22Rv1 (cell line): ENCODE measurements at regions not wholly inside any gene's neighbourhood (a gene's known extent, or its start where the extent isn't known, plus 50 kb on each side); places are given as distances from the start of the nearest gene placed in this dataset.
"Not testable (repeated sequence)": the region's sequence is repeated elsewhere in the genome, so short reads cannot be mapped to it uniquely, and the experiment has no call there.

Source experiments
- H3K27ac ChIP-seq: fragments of 450-650 bp; 2 replicates; pipeline ENCODE4 v1.5.1; 2017
- CTCF ChIP-seq: fragments of 450-650 bp; IDR thresholded peaks from 2 replicates; pipeline ENCODE4 v1.5.1; 2017; ENCODE audit warnings: mild to moderate bottlenecking
- ZFX ChIP-seq: fragments of 450-650 bp; IDR thresholded peaks from 2 replicates; pipeline ENCODE4 v1.6.1; 2017; ENCODE audit warnings: antibody characterized with exemption, borderline replicate concordance

GRCh38 chr21:28568692-28569091 is 424.0 kb downstream of the LTN1 start:
- TF ChIP-seq CTCF (no peak), ZFX (no peak)
- H3K27ac ChIP-seq = no peak overlapping the region

- H3K27ac ChIP-seq = not testable (repeated sequence)
Measured at GRCh38 chr21:28563933-28564332, 428.7 kb downstream of the LTN1 start.

GRCh38 chr21:28561772-28562171 is 430.9 kb downstream of the LTN1 start:
- H3K27ac ChIP-seq = no peak overlapping the region
- no peak for TF ChIP-seq ZFX
- no peak for TF ChIP-seq CTCF

GRCh38 chr21:28554660-28555475 is 437.8 kb downstream of the LTN1 start:
- no peak overlapping the region for H3K27ac ChIP-seq
- TF ChIP-seq CTCF (no peak), ZFX (no peak)

- H3K27ac ChIP-seq = peak overlapping the region; percentile 60
- TF ChIP-seq CTCF = no peak
Measured at GRCh38 chr21:28550057-28550825, 442.4 kb downstream of the LTN1 start.

GRCh38 chr21:28548291-28548690 is 444.4 kb downstream of the LTN1 start:
- TF ChIP-seq CTCF (no peak), ZFX (no peak)

GRCh38 chr21:28547766-28548165 is 444.9 kb downstream of the LTN1 start:
- TF ChIP-seq ZFX (no peak), CTCF (no peak)
- H3K27ac ChIP-seq = no peak overlapping the region

More at GRCh38 chr21:28548291-28548690, 444.4 kb downstream of the LTN1 start:
- no peak overlapping the region for H3K27ac ChIP-seq
